Activated naive CD8-positive, alpha-beta T cell treated with anti-CD3 and anti-CD28 coated beads, Interleukin-2, amount 50 U/mL, for 24 hours (primary cell): ENCODE measurements at regions not wholly inside any gene's neighbourhood (a gene's known extent, or its start where the extent isn't known, plus 50 kb on each side); places are given as distances from the start of the nearest gene placed in this dataset.
"Not testable (repeated sequence)": the region's sequence is repeated elsewhere in the genome, so short reads cannot be mapped to it uniquely, and the experiment has no call there.

ENCODE experiments used
- ATAC-seq: fragments of 150-1000 bp; cut with Tn5 transposase; one replicate; pipeline ENCODE4 v1.10.0; 2021
- DNase-seq: peaks from one replicate; pipeline ENCODE4 v3.0.0; 2021
- H3K27ac Mint-ChIP-seq: one replicate; pipeline ENCODE4 v1.8.0; 2021; ENCODE audit warnings: mild to moderate bottlenecking, mixed read lengths
- H3K27me3 Mint-ChIP-seq: one replicate; pipeline ENCODE4 v1.8.0; 2021; ENCODE audit warnings: mixed read lengths
- H3K36me3 Mint-ChIP-seq: one replicate; pipeline ENCODE4 v1.8.0; 2021; ENCODE audit warnings: low read depth, mixed read lengths
- H3K4me1 Mint-ChIP-seq: one replicate; pipeline ENCODE4 v1.8.0; 2021; ENCODE audit warnings: mixed read lengths
- H3K4me3 Mint-ChIP-seq: one replicate; pipeline ENCODE4 v1.8.0; 2021; ENCODE audit warnings: mild to moderate bottlenecking, moderate library complexity, mixed read lengths
- H3K9me3 Mint-ChIP-seq: one replicate; pipeline ENCODE4 v1.8.0; 2021; ENCODE audit warnings: mixed read lengths

GRCh38 chr9:97788763-97789663 is 64.0 kb upstream of the FOXE1 start:
- no peak for DNase-seq
- Mint-ChIP-seq H3K27me3 (peaks cover 6% of the 10 kb centered on the region), H3K27ac (no peak overlapping the region), H3K4me3 (no peak overlapping the region), H3K4me1 (no peaks in the 10 kb centered on the region), H3K9me3 (no peaks in the 10 kb centered on the region), H3K36me3 (no peaks in the 10 kb centered on the region)
- no peak for ATAC-seq

- Mint-ChIP-seq H3K9me3 (no peaks in the 10 kb centered on the region), H3K27ac (no peak overlapping the region), H3K4me3 (no peak overlapping the region), H3K36me3 (no peaks in the 10 kb centered on the region), H3K4me1 (no peaks in the 10 kb centered on the region), H3K27me3 (peaks cover 6% of the 10 kb centered on the region)
- DNase-seq (no peak), ATAC-seq (no peak)
These were observed 62.5 kb upstream of the FOXE1 start for GRCh38 chr9:97790542-97790941.

- H3K27me3 Mint-ChIP-seq: peaks cover 6% of the 10 kb centered on the region
- DNase-seq (no peak), ATAC-seq (no peak)
- no peak overlapping the region for H3K27ac Mint-ChIP-seq
- no peaks in the 10 kb centered on the region for H3K4me1 Mint-ChIP-seq
- H3K9me3 Mint-ChIP-seq: no peaks in the 10 kb centered on the region
- no peak overlapping the region for H3K4me3 Mint-ChIP-seq
- H3K36me3 Mint-ChIP-seq: no peaks in the 10 kb centered on the region
These were observed 61.5 kb upstream of the FOXE1 start for GRCh38 chr9:97791542-97791941.

- H3K27ac Mint-ChIP-seq: no peak overlapping the region
- DNase-seq (no peak), ATAC-seq (no peak)
- no peak overlapping the region for H3K4me3 Mint-ChIP-seq
- H3K36me3 Mint-ChIP-seq: no peaks in the 10 kb centered on the region
- H3K27me3 Mint-ChIP-seq: peaks cover 4% of the 10 kb centered on the region
- no peaks in the 10 kb centered on the region for H3K4me1 Mint-ChIP-seq
- H3K9me3 Mint-ChIP-seq: no peaks in the 10 kb centered on the region
These were observed 60.0 kb upstream of the FOXE1 start for GRCh38 chr9:97793067-97793466.

GRCh38 chr9:97794666-97795065 is 58.4 kb upstream of the FOXE1 start:
- DNase-seq: no peak
- Mint-ChIP-seq H3K4me3 (no peak overlapping the region), H3K27ac (no peak overlapping the region), H3K36me3 (no peaks in the 10 kb centered on the region), H3K4me1 (no peaks in the 10 kb centered on the region), H3K27me3 (no peaks in the 10 kb centered on the region), H3K9me3 (no peaks in the 10 kb centered on the region)
- no peak for ATAC-seq

- H3K4me3 Mint-ChIP-seq, ATAC-seq, H3K9me3 Mint-ChIP-seq, H3K27ac Mint-ChIP-seq, H3K27me3 Mint-ChIP-seq, H3K36me3 Mint-ChIP-seq, H3K4me1 Mint-ChIP-seq, DNase-seq: not testable (repeated sequence)
These were observed 56.9 kb upstream of the FOXE1 start for GRCh38 chr9:97796176-97796575.

- no peaks in the 10 kb centered on the region for H3K36me3 Mint-ChIP-seq
- no peak for DNase-seq
- H3K4me3 Mint-ChIP-seq: no peak overlapping the region
- H3K27me3 Mint-ChIP-seq: peaks cover 20% of the 10 kb centered on the region
- no peaks in the 10 kb centered on the region for H3K9me3 Mint-ChIP-seq
- H3K27ac Mint-ChIP-seq: no peak overlapping the region
- no peak for ATAC-seq
- H3K4me1 Mint-ChIP-seq: peaks cover 7% of the 10 kb centered on the region
These were observed 51.8 kb upstream of the FOXE1 start for GRCh38 chr9:97801180-97801579.

- H3K4me3 Mint-ChIP-seq: peak overlapping the region; percentile 73
- H3K9me3 Mint-ChIP-seq: no peaks in the 10 kb centered on the region
- H3K27me3 Mint-ChIP-seq: peaks cover 23% of the 10 kb centered on the region
- no peaks in the 10 kb centered on the region for H3K36me3 Mint-ChIP-seq
- H3K4me1 Mint-ChIP-seq: peaks cover 7% of the 10 kb centered on the region
- no peak for ATAC-seq
- H3K27ac Mint-ChIP-seq: no peak overlapping the region
- DNase-seq: no peak
These were observed 50.8 kb upstream of the FOXE1 start for GRCh38 chr9:97802276-97802675.

GRCh38 chr9:97803167-97804058 is 49.6 kb upstream of the FOXE1 start:
- peak overlapping the region; percentile 73 for H3K4me3 Mint-ChIP-seq
- H3K27me3 Mint-ChIP-seq: peaks cover 30% of the 10 kb centered on the region
- H3K4me1 Mint-ChIP-seq: peaks cover 7% of the 10 kb centered on the region
- no peaks in the 10 kb centered on the region for H3K36me3 Mint-ChIP-seq
- H3K9me3 Mint-ChIP-seq: no peaks in the 10 kb centered on the region
- ATAC-seq (peak; percentile 88), DNase-seq (peak; percentile 71)
- H3K27ac Mint-ChIP-seq: peak overlapping the region; percentile 31
